K562 (cell line): ENCODE measurements at regions not wholly inside any gene's neighbourhood (a gene's known extent, or its start where the extent isn't known, plus 50 kb on each side); places are given as distances from the start of the nearest gene placed in this dataset.

Experiments
- ATAC-seq: fragments of 200-7000 bp; cut with Tn5 transposase; 3 replicates; pipeline ENCODE4 v1.9.1; 2020; ENCODE audit warnings: moderate library complexity
- BruUV-seq: library from RNA; stranded (reverse); fragments of 400-500 nt; replicated peaks from 2 replicates; lab custom pipeline; 2021; lab: Mats Ljungman, UMichigan
- CTCF ChIA-PET: fragments of 300-600 bp; formaldehyde crosslinking; extraction: SDS; loops from one replicate; lab custom pipeline; 2021; ENCODE audit warnings: low intra/inter-chr PET ratio; lab: Yijun Ruan, JAX
- POLR2A ChIA-PET: fragments of 300-600, 350-650 bp; sonication (Branson Sonifier 250); formaldehyde crosslinking; extraction: SDS; loops from one replicate; lab custom pipeline; 2021; ENCODE audit warnings: antibody characterized with exemption, inconsistent platforms; lab: Yijun Ruan, JAX
- DNase-seq, 4 experiments: peaks; one replicate each; pipeline versions ENCODE4 v3.0.0 to v3.0.0-alpha.2; 2011 to 2018; ENCODE audit warnings: low spot score in 3 of 4, mixed read lengths in 3 of 4; ENCODE audit errors: extremely low read depth in 1 of 4
- FAIRE-seq: peaks from 2 replicates; lab custom pipeline; 2011; peaks lifted over from hg19 to GRCh38; lab: Jason Lieb, UNC
- H2AFZ ChIP-seq: 2 replicates; pipeline ENCODE4 v1.6.0; 2011; ENCODE audit warnings: low read depth, low read length, control low read depth, inconsistent platforms
- H3K27ac ChIP-seq: fragments of 200-600 bp; 3 replicates; pipeline ENCODE4 v1.8.0; 2011; ENCODE audit warnings: low read depth, mild to moderate bottlenecking, control low read depth, inconsistent platforms, low read length, moderate library complexity, mixed read lengths; ENCODE audit errors: extremely low read depth
- H3K27me3 ChIP-seq, 2 experiments: fragments of 300-600 bp in 1 of 2; 2 replicates in 1 of 2; 3 replicates in 1 of 2; pipeline versions ENCODE4 v1.6.0 to v1.8.0; 2011; ENCODE audit warnings: inconsistent platforms in 2 of 2, low read length in 2 of 2, mild to moderate bottlenecking in 1 of 2, mixed read lengths in 1 of 2, moderate library complexity in 1 of 2; ENCODE audit not compliant: control insufficient read depth in 2 of 2, insufficient read depth in 2 of 2
- H3K36me3 ChIP-seq: fragments of 300-600 bp; 3 replicates; pipeline ENCODE4 v1.8.0; 2011; ENCODE audit warnings: mild to moderate bottlenecking, low read length, inconsistent platforms; ENCODE audit not compliant: control insufficient read depth, insufficient read depth
- H3K4me1 ChIP-seq, 2 experiments: fragments of 200-600 bp in 1 of 2; replicated peaks in 1 of 2; 2 replicates in 1 of 2; 3 replicates in 1 of 2; pipeline versions ENCODE4 v1.5.1 to v1.8.0; 2011; ENCODE audit warnings: inconsistent platforms in 2 of 2, low read length in 2 of 2, mild to moderate bottlenecking in 1 of 2, mixed read lengths in 1 of 2, moderate library complexity in 1 of 2; ENCODE audit not compliant: control insufficient read depth in 2 of 2, insufficient read depth in 2 of 2
- H3K4me2 ChIP-seq: 2 replicates; pipeline ENCODE4 v1.6.1; 2011; ENCODE audit warnings: low read length, control low read depth, inconsistent platforms, mixed read lengths; ENCODE audit not compliant: insufficient read depth
- H3K4me3 ChIP-seq: fragments of 200-600 bp; sonication (generic), shearing (Covaris generic); 2 replicates; pipeline ENCODE4 v1.5.1; 2016; ENCODE audit warnings: control low read depth, inconsistent platforms
- H3K79me2 ChIP-seq: fragments of 200-600 bp; 3 replicates; pipeline ENCODE4 v1.8.0; 2011; ENCODE audit warnings: low read length, inconsistent platforms; ENCODE audit not compliant: control insufficient read depth, insufficient read depth
- H3K9ac ChIP-seq, 2 experiments: 2 replicates each; pipeline versions ENCODE4 v1.6.0 to v1.6.1; 2011; ENCODE audit warnings: low read depth in 2 of 2, low read length in 2 of 2, control low read depth in 1 of 2, inconsistent platforms in 1 of 2, mild to moderate bottlenecking in 1 of 2, mixed read lengths in 1 of 2; ENCODE audit not compliant: insufficient read depth in 1 of 2
- H3K9me1 ChIP-seq: one replicate; pipeline ENCODE4 v1.6.0; 2011; ENCODE audit warnings: inconsistent platforms, mild to moderate bottlenecking, low read length, moderate library complexity; ENCODE audit not compliant: control insufficient read depth, insufficient read depth
- H3K9me3 ChIP-seq: replicated peaks from 2 replicates; pipeline ENCODE4 v1.5.1; 2011; ENCODE audit warnings: low read depth, low read length, inconsistent platforms; ENCODE audit not compliant: control insufficient read depth, insufficient read depth
- H4K20me1 ChIP-seq: replicated peaks from 2 replicates; pipeline ENCODE4 v1.6.1; 2011; ENCODE audit warnings: low read length, inconsistent platforms, mixed read lengths; ENCODE audit not compliant: control insufficient read depth, insufficient read depth
- CSDE1 ChIP-seq, 2 experiments: fragments of 450-650 bp; IDR thresholded peaks; 2 replicates each; pipeline ENCODE4 v1.6.1; 2016; ENCODE audit warnings: mild to moderate bottlenecking in 1 of 2
- GTF3C2 ChIP-seq: IDR thresholded peaks from 3 replicates; pipeline ENCODE4 v1.6.1; 2011; ENCODE audit warnings: borderline replicate concordance, mild to moderate bottlenecking, moderate library complexity; ENCODE audit not compliant: insufficient read length; ENCODE audit errors: extremely low read depth
- KHSRP ChIP-seq: fragments of 450-650 bp; IDR thresholded peaks from 2 replicates; pipeline ENCODE4 v1.6.1; 2017
- KLF1 ChIP-seq: fragments of 450-650 bp; IDR thresholded peaks from 2 replicates; pipeline ENCODE4 v1.6.1; 2016; ENCODE audit warnings: missing genetic modification characterization, missing compliant biosample characterization
- MCM2 ChIP-seq: fragments of 450-650 bp; IDR thresholded peaks from 2 replicates; pipeline ENCODE4 v1.6.1; 2017; ENCODE audit warnings: low read depth, mild to moderate bottlenecking
- PBX2 ChIP-seq, 2 experiments: IDR thresholded peaks in 1 of 2; conservative IDR thresholded peaks in 1 of 2; 2 replicates each; pipeline ENCODE4 v1.6.1; 2016; ENCODE audit warnings: low read depth in 2 of 2, mild to moderate bottlenecking in 1 of 2, missing compliant biosample characterization in 1 of 2, missing genetic modification characterization in 1 of 2, moderate library complexity in 1 of 2
- SP1 ChIP-seq: sonication (generic); formaldehyde crosslinking; IDR thresholded peaks from 2 replicates; pipeline ENCODE4 v1.8.1; 2022; ENCODE audit warnings: mild to moderate bottlenecking, missing genetic modification reagents
- SRSF7 ChIP-seq: fragments of 200-400 bp; formaldehyde crosslinking; optimal IDR thresholded peaks from 2 replicates; pipeline ENCODE3; 2017; ENCODE audit warnings: mild to moderate bottlenecking, low read depth, low read length
- U2AF2 ChIP-seq: fragments of 200-400 bp; formaldehyde crosslinking; optimal IDR thresholded peaks from 2 replicates; pipeline ENCODE3; 2017; ENCODE audit warnings: low read depth, mild to moderate bottlenecking, low read length
- XRCC4 ChIP-seq: IDR thresholded peaks from one replicate; pipeline ENCODE4 v1.6.1; 2011; ENCODE audit not compliant: insufficient read depth, insufficient read length; ENCODE audit errors: extremely low read depth
- XRCC5 ChIP-seq: fragments of 200-400 bp; formaldehyde crosslinking; IDR thresholded peaks from 2 replicates; pipeline ENCODE4 v1.6.1; 2017; ENCODE audit warnings: low read depth, mild to moderate bottlenecking, low read length
- ZNF212 ChIP-seq: fragments of 450-650 bp; formaldehyde crosslinking; IDR thresholded peaks from 2 replicates; pipeline ENCODE4 v1.4.0; 2020; ENCODE audit warnings: mild to moderate bottlenecking
- ZNF224 ChIP-seq: sonication (generic); formaldehyde crosslinking; IDR thresholded peaks from 2 replicates; pipeline ENCODE4 v1.8.0; 2022; ENCODE audit warnings: mild to moderate bottlenecking, missing genetic modification reagents
- WGBS: fragments of 100-300 bp; shearing (Covaris generic); methylation state at CpG from one replicate; pipeline ENCODE4 v1.1.6; 2016; ENCODE audit warnings: low coverage, mixed read lengths; ENCODE audit not compliant: insufficient coverage; ENCODE audit errors: missing lambda C conversion rate; 5-methylcytosine and 5-hydroxymethylcytosine counted together
- in situ Hi-C: fragments of 300-500 bp; cut with MboI; formaldehyde crosslinking; loops from 4 replicates; pipeline ENCODE4 v1.15.0; 2018; ENCODE audit warnings: inconsistent platforms, mixed read lengths
- intact Hi-C: fragments of 100-400 bp; cut with micrococcal nuclease; formaldehyde crosslinking; loops from 2 replicates; pipeline ENCODE4 v1.14.2; 2022
- TF ChIP-seq, protein P1 (sequence below): fragments of 250-450 bp; sonication (Bioruptor Pico); IDR thresholded peaks from 2 replicates; pipeline ENCODE4 v1.4.0; 2020; ENCODE audit warnings: mild to moderate bottlenecking
- TF ChIP-seq, protein P2 (sequence below): fragments of 250-450 bp; sonication (Bioruptor Pico); IDR thresholded peaks from 2 replicates; pipeline ENCODE4 v1.5.0; 2021

- no peaks in the 10 kb centered on the region for H3K79me2 ChIP-seq
- H3K27ac ChIP-seq = no peak overlapping the region
- ChIA-PET CTCF (no interaction called here), POLR2A (no interaction called here)
- no peaks in the 10 kb centered on the region for H3K9me1 ChIP-seq
- DNase-seq = no peak
- in situ Hi-C loops (no loop called here), intact Hi-C loops (no loop called here)
- no TSS peak for BruUV-seq
- no peak for FAIRE-seq
- H3K36me3 ChIP-seq = no peaks in the 10 kb centered on the region
- H3K27me3 ChIP-seq = peaks cover 0 to 22% of the 10 kb centered on the region in 2 experiments; a peak in 3 of 5 replicates
- 0% methylated on average over 3 of the region's 3 CpGs for WGBS
- ATAC-seq = no peak
- no peaks in the 10 kb centered on the region for H3K4me1 ChIP-seq
- H4K20me1 ChIP-seq = no peaks in the 10 kb centered on the region
- H2AFZ ChIP-seq = no peak overlapping the region
- no peak overlapping the region for H3K4me3 ChIP-seq
- no peaks in the 10 kb centered on the region for H3K9me3 ChIP-seq
- no peak overlapping the region for H3K4me2 ChIP-seq
- H3K9ac ChIP-seq = no peak overlapping the region
- no peak for TF ChIP-seq XRCC5
- TF ChIP-seq, protein P1, sequence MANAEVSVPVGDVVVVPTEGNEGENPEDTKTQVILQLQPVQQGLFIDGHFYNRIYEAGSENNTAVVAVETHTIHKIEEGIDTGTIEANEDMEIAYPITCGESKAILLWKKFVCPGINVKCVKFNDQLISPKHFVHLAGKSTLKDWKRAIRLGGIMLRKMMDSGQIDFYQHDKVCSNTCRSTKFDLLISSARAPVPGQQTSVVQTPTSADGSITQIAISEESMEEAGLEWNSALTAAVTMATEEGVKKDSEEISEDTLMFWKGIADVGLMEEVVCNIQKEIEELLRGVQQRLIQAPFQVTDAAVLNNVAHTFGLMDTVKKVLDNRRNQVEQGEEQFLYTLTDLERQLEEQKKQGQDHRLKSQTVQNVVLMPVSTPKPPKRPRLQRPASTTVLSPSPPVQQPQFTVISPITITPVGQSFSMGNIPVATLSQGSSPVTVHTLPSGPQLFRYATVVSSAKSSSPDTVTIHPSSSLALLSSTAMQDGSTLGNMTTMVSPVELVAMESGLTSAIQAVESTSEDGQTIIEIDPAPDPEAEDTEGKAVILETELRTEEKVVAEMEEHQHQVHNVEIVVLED (CRISPR knock-in tag) = no peak
- no peak for TF ChIP-seq SRSF7
- TF ChIP-seq MCM2 = no peak
- TF ChIP-seq, protein P2, sequence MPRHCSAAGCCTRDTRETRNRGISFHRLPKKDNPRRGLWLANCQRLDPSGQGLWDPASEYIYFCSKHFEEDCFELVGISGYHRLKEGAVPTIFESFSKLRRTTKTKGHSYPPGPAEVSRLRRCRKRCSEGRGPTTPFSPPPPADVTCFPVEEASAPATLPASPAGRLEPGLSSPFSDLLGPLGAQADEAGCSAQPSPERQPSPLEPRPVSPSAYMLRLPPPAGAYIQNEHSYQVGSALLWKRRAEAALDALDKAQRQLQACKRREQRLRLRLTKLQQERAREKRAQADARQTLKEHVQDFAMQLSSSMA (CRISPR knock-in tag) = no peak
- TF ChIP-seq U2AF2 = no peak
- no peak for TF ChIP-seq SP1 (CRISPR knock-in tag)
- TF ChIP-seq ZNF212 (CRISPR knock-in tag) = no peak
- TF ChIP-seq GTF3C2 = no peak
- TF ChIP-seq XRCC4 = no peak
- no peak for TF ChIP-seq ZNF224 (CRISPR knock-in tag)
- no peak for TF ChIP-seq KHSRP
- TF ChIP-seq KLF1 = no peak
- no peak for TF ChIP-seq CSDE1 (IDR thresholded peaks at IDR 0.05)
- no peak for TF ChIP-seq PBX2 (CRISPR knock-in tag; IDR thresholded peaks at IDR 0.05; ENCODE audit: low read depth)
- no peak for TF ChIP-seq PBX2 (tag; conservative IDR thresholded peaks at IDR 0.05; ENCODE audit: low read depth)
These were observed 51.9 kb upstream of the KCNA5 start for GRCh38 chr12:4991801-4992200.
